DOHH2 (cell line): ENCODE measurements at regions not wholly inside any gene's neighbourhood (a gene's known extent, or its start where the extent isn't known, plus 50 kb on each side); places are given as distances from the start of the nearest gene placed in this dataset.

Experiments
- EZH2phosphoT487 ChIP-seq: fragments of 200-600 bp; sonication (generic); IDR thresholded peaks from 2 replicates; pipeline ENCODE4 v1.6.1; 2017; ENCODE audit warnings: borderline replicate concordance, mild to moderate bottlenecking, antibody characterized with exemption, low read length, moderate library complexity, mixed read lengths
- TF ChIP-seq, protein P1 (sequence below): fragments of 200-600 bp; sonication (generic); IDR thresholded peaks from one replicate; pipeline ENCODE4 v1.5.1; 2014; ENCODE audit warnings: antibody characterized with exemption, mild to moderate bottlenecking, low read depth, low read length; ENCODE audit not compliant: poor library complexity, severe bottlenecking

DNA sequence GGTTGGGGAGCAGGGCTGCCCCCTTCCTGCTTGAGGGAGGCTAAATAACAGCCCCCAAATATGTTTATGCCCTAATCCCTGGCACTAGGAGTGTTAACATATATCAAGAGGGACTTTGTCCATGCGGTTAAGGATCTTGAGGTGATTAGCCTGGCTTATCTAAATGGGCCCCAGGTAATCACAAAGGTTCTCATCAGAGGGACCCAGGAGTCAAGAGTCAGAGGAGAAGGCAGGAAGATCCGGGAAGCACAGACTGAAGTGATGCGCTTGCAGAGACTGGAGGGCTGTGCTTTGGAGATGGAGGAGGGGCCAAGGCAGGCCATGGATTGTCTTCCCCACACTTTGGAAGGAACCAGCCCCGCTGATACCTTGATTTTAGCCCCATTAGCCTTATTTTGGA lies 86.4 kb downstream of the IER5 start:
- TF ChIP-seq, protein P1, sequence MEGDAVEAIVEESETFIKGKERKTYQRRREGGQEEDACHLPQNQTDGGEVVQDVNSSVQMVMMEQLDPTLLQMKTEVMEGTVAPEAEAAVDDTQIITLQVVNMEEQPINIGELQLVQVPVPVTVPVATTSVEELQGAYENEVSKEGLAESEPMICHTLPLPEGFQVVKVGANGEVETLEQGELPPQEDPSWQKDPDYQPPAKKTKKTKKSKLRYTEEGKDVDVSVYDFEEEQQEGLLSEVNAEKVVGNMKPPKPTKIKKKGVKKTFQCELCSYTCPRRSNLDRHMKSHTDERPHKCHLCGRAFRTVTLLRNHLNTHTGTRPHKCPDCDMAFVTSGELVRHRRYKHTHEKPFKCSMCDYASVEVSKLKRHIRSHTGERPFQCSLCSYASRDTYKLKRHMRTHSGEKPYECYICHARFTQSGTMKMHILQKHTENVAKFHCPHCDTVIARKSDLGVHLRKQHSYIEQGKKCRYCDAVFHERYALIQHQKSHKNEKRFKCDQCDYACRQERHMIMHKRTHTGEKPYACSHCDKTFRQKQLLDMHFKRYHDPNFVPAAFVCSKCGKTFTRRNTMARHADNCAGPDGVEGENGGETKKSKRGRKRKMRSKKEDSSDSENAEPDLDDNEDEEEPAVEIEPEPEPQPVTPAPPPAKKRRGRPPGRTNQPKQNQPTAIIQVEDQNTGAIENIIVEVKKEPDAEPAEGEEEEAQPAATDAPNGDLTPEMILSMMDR, result no peak
- TF ChIP-seq EZH2phosphoT487, result no peak
